Stimulated activated CD4-positive, alpha-beta T cell treated with anti-CD3 and anti-CD28 coated beads, Interleukin-4, amount 100 ng/mL, for 1 hour (primary cell): ENCODE measurements at regions not wholly inside any gene's neighbourhood (a gene's known extent, or its start where the extent isn't known, plus 50 kb on each side); places are given as distances from the start of the nearest gene placed in this dataset.
"Not testable (repeated sequence)": the region's sequence is repeated elsewhere in the genome, so short reads cannot be mapped to it uniquely, and the experiment has no call there.

Experiments used
- DNase-seq: peaks from one replicate; pipeline ENCODE4 v3.0.0-alpha.2; 2020

GRCh38 chr15:96472681-96473080 lies 142.2 kb downstream of the NR2F2 start:
- DNase-seq = no peak

- DNase-seq = no peak
Measured at GRCh38 chr15:96473556-96473955, 143.1 kb downstream of the NR2F2 start.

- DNase-seq = no peak
Measured at GRCh38 chr15:96474231-96474664, 143.7 kb downstream of the NR2F2 start.

GRCh38 chr15:96477227-96477626 lies 146.7 kb downstream of the NR2F2 start:
- no peak for DNase-seq

GRCh38 chr15:96484412-96484811 lies 153.9 kb downstream of the NR2F2 start:
- not testable (repeated sequence) for DNase-seq

GRCh38 chr15:96484830-96485229 lies 154.3 kb downstream of the NR2F2 start:
- no peak for DNase-seq

GRCh38 chr15:96487245-96487644 lies 156.7 kb downstream of the NR2F2 start:
- no peak for DNase-seq

GRCh38 chr15:96491066-96491699 lies 160.7 kb downstream of the NR2F2 start:
- not testable (repeated sequence) for DNase-seq

GRCh38 chr15:96491700-96492644 lies 161.5 kb downstream of the NR2F2 start:
- not testable (repeated sequence) for DNase-seq

- no peak for DNase-seq
Measured at GRCh38 chr15:96494505-96494904, 164.0 kb downstream of the NR2F2 start.

GRCh38 chr15:96495386-96495785 lies 164.9 kb downstream of the NR2F2 start:
- DNase-seq = no peak

GRCh38 chr15:96497951-96498350 lies 167.5 kb downstream of the NR2F2 start:
- DNase-seq = no peak

- DNase-seq = no peak
Measured at GRCh38 chr15:96500508-96500907, 170.0 kb downstream of the NR2F2 start.

GRCh38 chr15:96501362-96501761 lies 170.9 kb downstream of the NR2F2 start:
- no peak for DNase-seq

GRCh38 chr15:96502196-96502595 lies 171.7 kb downstream of the NR2F2 start:
- DNase-seq = no peak

- DNase-seq = no peak
Measured at GRCh38 chr15:96503276-96503675, 172.8 kb downstream of the NR2F2 start.

GRCh38 chr15:96504371-96504770 lies 173.9 kb downstream of the NR2F2 start:
- no peak for DNase-seq

- no peak for DNase-seq
Measured at GRCh38 chr15:96505014-96505413, 174.5 kb downstream of the NR2F2 start.

GRCh38 chr15:96514607-96515285 lies 184.2 kb downstream of the NR2F2 start:
- no peak for DNase-seq

- DNase-seq = no peak
Measured at GRCh38 chr15:96515371-96515770, 184.9 kb downstream of the NR2F2 start.

- no peak for DNase-seq
Measured at GRCh38 chr15:96521386-96521785, 190.9 kb downstream of the NR2F2 start.

GRCh38 chr15:96524676-96525417 lies 194.3 kb downstream of the NR2F2 start:
- no peak for DNase-seq

- DNase-seq = no peak
Measured at GRCh38 chr15:96535148-96535547, 204.6 kb downstream of the NR2F2 start.
